Pancreas (tissue), 10 donors: ENCODE measurements at regions not wholly inside any gene's neighbourhood (a gene's known extent, or its start where the extent isn't known, plus 50 kb on each side); places are given as distances from the start of the nearest gene placed in this dataset.

ENCODE experiments used
- ATAC-seq, 4 donors: fragments of 200-7000 bp; cut with Tn5 transposase; one replicate each; pipeline versions ENCODE4 v1.8.0 to v1.9.1; 2020; ENCODE audit warnings: mild to moderate bottlenecking in 4 of 4, moderate library complexity in 4 of 4
- DNase-seq, 6 donors: peaks; one replicate each; pipeline ENCODE4 v3.0.0-alpha.2; 2020
- FAIRE-seq: peaks from 2 replicates; lab custom pipeline; 2012; peaks lifted over from hg19 to GRCh38; lab: Jason Lieb, UNC
- H3K27ac ChIP-seq, 4 donors: fragments of 200-600 bp; sonication (generic); 1 replicate in 3 of 4; 2 replicates in 1 of 4; pipeline versions ENCODE4 v1.5.0 to v1.8.0; 2020
- H3K27me3 ChIP-seq, 4 donors: fragments of 200-600 bp; one replicate each; pipeline ENCODE4 v1.8.0; 2021
- H3K36me3 ChIP-seq, 3 donors: fragments of 200-600 bp; sonication (generic) in 1 of 3; one replicate each; pipeline versions ENCODE4 v1.5.0 to v1.8.0; 2020 to 2021
- H3K4me1 ChIP-seq, 3 donors: fragments of 200-600 bp; one replicate each; pipeline ENCODE4 v1.8.0; 2021
- H3K4me3 ChIP-seq, 4 donors: fragments of 200-600 bp; sonication (generic) in 2 of 4; one replicate each; pipeline versions ENCODE4 v1.5.0 to v1.8.0; 2020 to 2021
- H3K9me3 ChIP-seq, 4 donors: fragments of 200-600 bp; one replicate each; pipeline ENCODE4 v1.8.0; 2021
- WGBS, 2 donors: extraction: QIAGEN DNeasy Blood & Tissue Kit; methylation state at CpG; one replicate each; pipeline ENCODE4 v1.1.7; 2013; 5-methylcytosine and 5-hydroxymethylcytosine counted together
- intact Hi-C, 3 donors: fragments of 100-400 bp; cut with DNase I; formaldehyde crosslinking; loops; one replicate each; pipeline versions ENCODE4 v1.11.1 to v1.14.2; 2022
- TF ChIP-seq, protein P1 (sequence below), 4 donors: fragments of 200-600 bp; sonication (generic) in 3 of 4; IDR thresholded peaks; one replicate each; pipeline versions ENCODE4 v1.5.0 to v1.8.0; 2021; ENCODE audit warnings: antibody characterized with exemption in 4 of 4
- donor health status: healthy with polysubstance abuse.
- donor health status: DM: no; HTN: no; CAD: no; lungs with moderate emphysema.
- donor health status: DM: no; HTN: no; CAD: no.
- donor health status: control.
- donor health status: control.
- donor health status: Bipolar disorder and iron deficiency.
- donor health status: DM: yes; HTN: yes; CAD: no.
- donor health status: DM: no; HTN: no; CAD: no.
- donor health status: DM: no; HTN: no; CAD: no.
- donor health status: DM: yes; HTN: yes; CAD: no.

GRCh38 chr2:47255794-47256193 lies 79.5 kb upstream of the CALM2 start:
- TF ChIP-seq, protein P1, sequence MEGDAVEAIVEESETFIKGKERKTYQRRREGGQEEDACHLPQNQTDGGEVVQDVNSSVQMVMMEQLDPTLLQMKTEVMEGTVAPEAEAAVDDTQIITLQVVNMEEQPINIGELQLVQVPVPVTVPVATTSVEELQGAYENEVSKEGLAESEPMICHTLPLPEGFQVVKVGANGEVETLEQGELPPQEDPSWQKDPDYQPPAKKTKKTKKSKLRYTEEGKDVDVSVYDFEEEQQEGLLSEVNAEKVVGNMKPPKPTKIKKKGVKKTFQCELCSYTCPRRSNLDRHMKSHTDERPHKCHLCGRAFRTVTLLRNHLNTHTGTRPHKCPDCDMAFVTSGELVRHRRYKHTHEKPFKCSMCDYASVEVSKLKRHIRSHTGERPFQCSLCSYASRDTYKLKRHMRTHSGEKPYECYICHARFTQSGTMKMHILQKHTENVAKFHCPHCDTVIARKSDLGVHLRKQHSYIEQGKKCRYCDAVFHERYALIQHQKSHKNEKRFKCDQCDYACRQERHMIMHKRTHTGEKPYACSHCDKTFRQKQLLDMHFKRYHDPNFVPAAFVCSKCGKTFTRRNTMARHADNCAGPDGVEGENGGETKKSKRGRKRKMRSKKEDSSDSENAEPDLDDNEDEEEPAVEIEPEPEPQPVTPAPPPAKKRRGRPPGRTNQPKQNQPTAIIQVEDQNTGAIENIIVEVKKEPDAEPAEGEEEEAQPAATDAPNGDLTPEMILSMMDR (IDR thresholded peaks at IDR 0.05): no peak
- DNase-seq: no peak
- ATAC-seq: no peak
- Histone ChIP-seq H3K4me3 (no peak overlapping the region), H3K4me1 (no peaks in the 10 kb centered on the region), H3K36me3 (no peaks in the 10 kb centered on the region), H3K9me3 (no peaks in the 10 kb centered on the region), H3K27me3 (no peaks in the 10 kb centered on the region), H3K27ac (no peak overlapping the region)
- FAIRE-seq: peak; percentile 99
- intact Hi-C loops: no loop called here
- WGBS, 2 donors: 70 to 98% methylated on average over 4 of the region's 4 CpGs

DNA sequence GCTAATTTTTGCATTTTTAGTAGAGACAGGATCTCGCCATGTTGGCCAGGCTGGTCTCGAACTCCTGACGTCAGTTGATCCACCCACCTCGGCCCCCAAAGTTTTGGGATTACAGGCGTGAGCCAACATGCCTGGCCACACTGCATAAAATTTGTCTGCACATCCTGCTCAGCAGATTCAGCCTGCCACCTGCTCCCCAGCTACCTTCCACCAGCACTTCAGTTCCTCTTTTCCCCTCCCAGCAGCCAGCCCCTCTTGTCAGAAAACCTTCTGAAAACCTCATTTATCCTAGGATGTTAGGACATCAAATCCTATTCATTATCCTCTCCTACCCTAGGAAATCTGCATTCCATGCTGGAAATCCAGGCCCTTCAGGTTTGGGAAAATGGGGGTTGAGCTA lies 78.2 kb upstream of the CALM2 start:
- H3K4me3 ChIP-seq: no peak overlapping the region
- FAIRE-seq (no peak), ATAC-seq (no peak), DNase-seq (no peak)
- TF ChIP-seq, protein P1 (IDR thresholded peaks at IDR 0.05): no peak
- no peak overlapping the region for H3K27ac ChIP-seq
- 83 to 95% methylated on average over 5 of the region's 5 CpGs for WGBS, 2 donors
- no peaks in the 10 kb centered on the region for H3K9me3 ChIP-seq
- intact Hi-C loops: no loop called here
- no peaks in the 10 kb centered on the region for H3K36me3 ChIP-seq
- no peaks in the 10 kb centered on the region for H3K27me3 ChIP-seq
- H3K4me1 ChIP-seq: no peaks in the 10 kb centered on the region

- TF ChIP-seq, protein P1 (IDR thresholded peaks at IDR 0.05): no peak
- Histone ChIP-seq H3K4me3 (no peak overlapping the region), H3K4me1 (no peaks in the 10 kb centered on the region), H3K27ac (no peak overlapping the region), H3K36me3 (no peaks in the 10 kb centered on the region), H3K27me3 (no peaks in the 10 kb centered on the region), H3K9me3 (no peaks in the 10 kb centered on the region)
- FAIRE-seq (no peak), DNase-seq (no peak), ATAC-seq (no peak)
- intact Hi-C loops: no loop called here
- WGBS, 2 donors: 96 to 98% methylated on average over 5 of the region's 5 CpGs
Measured at GRCh38 chr2:47253447-47253846, 77.1 kb upstream of the CALM2 start.

DNA sequence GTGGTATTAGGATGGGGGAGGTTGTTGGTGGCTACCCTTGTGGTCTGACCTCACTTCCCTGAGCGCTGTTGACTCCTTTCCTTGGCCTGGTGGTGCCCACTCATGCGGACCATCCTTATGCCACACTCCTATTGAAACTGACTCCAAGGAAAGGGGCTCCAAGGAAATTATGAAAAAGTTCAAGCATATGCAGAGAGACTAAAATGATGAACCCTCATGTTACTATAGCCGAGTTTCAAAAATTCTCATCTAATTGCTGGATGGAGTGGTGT lies 75.0 kb upstream of the CALM2 start:
- FAIRE-seq (no peak), ATAC-seq (no peak), DNase-seq (no peak)
- TF ChIP-seq, protein P1 (IDR thresholded peaks at IDR 0.05): no peak
- Histone ChIP-seq H3K4me3 (no peak overlapping the region), H3K27ac (no peak overlapping the region), H3K4me1 (no peaks in the 10 kb centered on the region), H3K9me3 (no peaks in the 10 kb centered on the region), H3K36me3 (no peaks in the 10 kb centered on the region), H3K27me3 (no peaks in the 10 kb centered on the region)
- intact Hi-C loops: no loop called here
- 85% methylated on average over 3 of the region's 3 CpGs for WGBS, 2 donors

DNA sequence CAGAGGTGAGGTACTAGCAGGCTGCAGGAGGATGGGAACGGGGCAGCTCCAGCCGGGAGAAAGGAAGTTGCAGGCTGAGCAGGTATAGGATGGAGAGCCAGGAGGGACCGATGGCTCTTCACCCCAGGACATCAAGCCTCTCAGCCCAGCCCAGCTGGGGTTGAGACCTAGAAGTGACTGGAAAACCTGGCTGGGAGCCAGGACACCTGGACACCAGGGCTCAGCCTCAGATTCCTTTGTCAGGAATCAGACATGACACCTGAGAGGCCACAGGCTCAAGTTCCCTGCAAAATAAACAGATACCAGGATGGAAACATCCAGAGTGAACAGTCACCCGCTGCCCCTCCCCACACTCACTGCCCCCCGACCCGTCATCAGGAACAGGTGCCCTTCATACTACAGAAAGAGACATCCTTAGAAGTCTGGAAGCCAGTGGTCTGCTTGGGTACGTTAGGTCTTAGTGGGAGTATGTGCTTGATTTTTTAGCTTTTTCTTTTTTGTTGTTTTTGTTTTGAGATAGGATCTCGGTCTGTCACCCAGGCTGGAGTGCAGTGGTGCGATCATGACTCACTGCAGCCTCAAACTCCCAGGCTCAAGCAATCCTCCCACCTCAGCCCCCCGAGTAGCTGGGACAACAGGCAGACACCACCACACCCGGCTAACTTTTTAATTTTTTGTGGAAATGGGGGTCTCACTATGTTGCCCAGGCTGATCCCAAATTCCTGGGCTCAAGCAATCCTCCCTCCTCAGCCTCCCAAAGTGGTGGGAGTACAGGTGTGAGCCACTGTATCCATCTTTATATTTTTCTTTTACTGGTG lies 74.5 kb upstream of the CALM2 start:
- WGBS, 2 donors: 61 to 68% methylated on average over 11 of the region's 11 CpGs
- no peak for ATAC-seq
- Histone ChIP-seq H3K27ac (no peak overlapping the region), H3K4me1 (no peaks in the 10 kb centered on the region), H3K4me3 (no peak overlapping the region), H3K27me3 (no peaks in the 10 kb centered on the region), H3K9me3 (no peaks in the 10 kb centered on the region), H3K36me3 (no peaks in the 10 kb centered on the region)
- DNase-seq: no peak
- FAIRE-seq: no peak
- TF ChIP-seq, protein P1 (IDR thresholded peaks at IDR 0.05): no peak
- intact Hi-C loops: no loop called here
